ENCODE measurements at regions not wholly inside any gene's neighbourhood (a gene's known extent, or its start where the extent isn't known, plus 50 kb on each side); places are given as distances from the start of the nearest gene placed in this dataset.
"Not testable (repeated sequence)": the region's sequence is repeated elsewhere in the genome, so short reads cannot be mapped to it uniquely, and the experiment has no call there.

GRCh38 chr4:118557298-118557851, 127.8 kb upstream of the METTL14 start:
- Mint-ChIP-seq H3K27me3 (peaks cover 11% of the 10 kb centered on the region), H3K36me3 (no peaks in the 10 kb centered on the region), H3K4me3 (no peak overlapping the region), H3K27ac (no peak overlapping the region), H3K4me1 (no peaks in the 10 kb centered on the region), H3K9me3 (no peaks in the 10 kb centered on the region)

DNA sequence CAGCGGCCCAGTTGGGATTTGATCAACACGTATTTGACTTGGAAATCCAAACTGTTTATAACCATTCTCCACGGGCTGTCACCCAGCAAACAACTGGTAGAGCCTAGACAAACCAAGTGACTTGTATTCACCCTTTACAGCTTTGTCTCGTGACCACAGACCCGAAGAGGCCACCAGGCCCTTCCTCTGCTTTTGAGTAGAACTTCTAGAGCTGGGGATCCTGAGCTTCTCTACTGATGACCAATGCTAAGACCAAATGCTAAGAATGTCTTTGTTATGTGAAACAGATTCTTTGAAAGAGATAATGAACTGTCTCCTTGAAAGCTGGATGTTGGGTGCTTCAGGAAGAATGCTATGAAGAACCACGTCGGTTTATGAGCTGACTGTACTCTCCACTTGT, 127.0 kb upstream of the METTL14 start:
- H3K4me1 Mint-ChIP-seq, H3K9me3 Mint-ChIP-seq, H3K36me3 Mint-ChIP-seq, H3K27me3 Mint-ChIP-seq, H3K4me3 Mint-ChIP-seq, H3K27ac Mint-ChIP-seq: not testable (repeated sequence)

- not testable (repeated sequence) for H3K4me1 Mint-ChIP-seq, H3K36me3 Mint-ChIP-seq, H3K27ac Mint-ChIP-seq, H3K9me3 Mint-ChIP-seq, H3K4me3 Mint-ChIP-seq
- H3K27me3 Mint-ChIP-seq, result peaks cover 13% of the 10 kb centered on the region
Measured at GRCh38 chr4:118561559-118561958, 123.6 kb upstream of the METTL14 start.

DNA sequence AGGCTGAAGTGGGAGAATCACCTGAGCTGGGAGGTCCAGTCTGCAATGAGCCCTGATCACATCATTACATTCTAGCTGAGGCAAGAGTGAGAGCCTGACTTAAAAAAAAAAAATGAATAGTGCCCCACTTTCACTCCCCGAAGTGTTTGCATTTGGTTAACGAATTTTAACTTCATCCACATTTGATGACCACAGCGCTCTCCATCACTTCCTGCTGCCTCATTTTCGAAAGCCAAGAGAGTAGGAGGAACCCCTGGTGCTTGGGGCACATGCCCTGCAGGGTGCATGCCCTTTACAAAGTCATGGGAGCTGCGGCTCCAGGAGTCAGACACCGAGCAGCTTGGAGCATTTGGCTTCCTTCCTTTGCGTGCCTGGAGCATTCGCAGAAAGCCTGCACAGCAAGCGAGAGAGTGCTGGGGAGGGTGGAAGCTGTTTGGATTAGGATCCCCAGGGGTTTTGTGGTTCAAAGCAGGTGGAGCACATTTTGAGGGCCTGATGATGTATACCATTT, 119.1 kb upstream of the METTL14 start:
- peak overlapping the region in 1 of 4 donors; percentile 52 for H3K4me3 Mint-ChIP-seq
- peaks cover 11% of the 10 kb centered on the region for H3K27me3 Mint-ChIP-seq
- H3K4me1 Mint-ChIP-seq, H3K27ac Mint-ChIP-seq, H3K9me3 Mint-ChIP-seq, H3K36me3 Mint-ChIP-seq: not testable (repeated sequence)

GRCh38 chr4:118572991-118573390, 112.2 kb upstream of the METTL14 start:
- not testable (repeated sequence) for H3K4me3 Mint-ChIP-seq, H3K4me1 Mint-ChIP-seq, H3K27me3 Mint-ChIP-seq, H3K36me3 Mint-ChIP-seq, H3K27ac Mint-ChIP-seq, H3K9me3 Mint-ChIP-seq

- H3K27ac Mint-ChIP-seq, H3K9me3 Mint-ChIP-seq, H3K27me3 Mint-ChIP-seq, H3K4me1 Mint-ChIP-seq, H3K36me3 Mint-ChIP-seq, H3K4me3 Mint-ChIP-seq: not testable (repeated sequence)
Measured at GRCh38 chr4:118574251-118574913, 110.8 kb upstream of the METTL14 start.

DNA sequence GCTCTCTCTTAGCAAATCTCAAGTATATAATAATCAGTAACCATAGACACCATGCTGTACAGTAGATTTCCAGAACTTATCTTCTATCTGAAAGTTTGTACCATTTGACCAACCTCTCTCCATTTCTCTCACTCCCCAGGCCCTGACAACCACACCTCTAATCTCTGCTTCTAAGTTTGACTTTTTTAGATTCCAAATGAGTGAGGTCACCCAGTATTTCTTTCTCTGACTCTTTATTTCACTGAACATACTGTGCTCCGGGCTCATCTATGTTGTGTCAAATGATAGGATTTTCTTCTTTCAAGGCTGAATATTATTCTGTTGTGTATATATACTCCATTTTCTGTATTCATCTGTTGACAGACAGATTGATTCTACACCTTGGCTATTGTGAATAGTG, 110.1 kb upstream of the METTL14 start:
- H3K27ac Mint-ChIP-seq, H3K9me3 Mint-ChIP-seq, H3K4me1 Mint-ChIP-seq, H3K4me3 Mint-ChIP-seq, H3K27me3 Mint-ChIP-seq, H3K36me3 Mint-ChIP-seq: not testable (repeated sequence)

GRCh38 chr4:118575726-118576125, 109.5 kb upstream of the METTL14 start:
- not testable (repeated sequence) for H3K9me3 Mint-ChIP-seq, H3K27ac Mint-ChIP-seq, H3K27me3 Mint-ChIP-seq, H3K4me1 Mint-ChIP-seq, H3K4me3 Mint-ChIP-seq, H3K36me3 Mint-ChIP-seq

DNA sequence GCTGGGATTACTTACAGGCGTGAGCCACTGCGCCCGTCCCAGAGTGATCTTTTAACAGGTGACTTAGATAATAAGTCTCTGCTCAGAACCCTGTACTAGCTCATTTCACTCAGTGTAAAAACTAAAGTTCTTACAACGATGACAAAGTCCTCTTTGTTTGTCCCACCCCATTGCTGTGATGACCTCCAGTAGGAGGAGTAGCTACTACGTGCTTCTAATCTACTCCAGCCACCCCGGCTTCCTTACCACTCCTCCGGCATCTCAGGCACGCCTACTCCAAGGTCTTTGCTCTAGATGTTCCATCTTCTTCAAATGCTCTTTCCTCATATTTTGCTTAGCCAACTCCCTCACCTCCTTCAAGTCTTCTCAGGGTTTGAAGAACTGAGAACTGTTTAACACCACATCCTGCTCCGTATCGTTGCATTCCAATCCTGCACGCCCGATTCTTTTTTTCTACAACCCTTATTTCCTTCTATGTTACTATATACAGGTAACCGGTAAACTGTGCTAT, 108.4 kb upstream of the METTL14 start:
- H3K27ac Mint-ChIP-seq, result peak overlapping the region in 1 of 3 donors; percentile 85
- not testable (repeated sequence) for H3K9me3 Mint-ChIP-seq, H3K4me3 Mint-ChIP-seq

DNA sequence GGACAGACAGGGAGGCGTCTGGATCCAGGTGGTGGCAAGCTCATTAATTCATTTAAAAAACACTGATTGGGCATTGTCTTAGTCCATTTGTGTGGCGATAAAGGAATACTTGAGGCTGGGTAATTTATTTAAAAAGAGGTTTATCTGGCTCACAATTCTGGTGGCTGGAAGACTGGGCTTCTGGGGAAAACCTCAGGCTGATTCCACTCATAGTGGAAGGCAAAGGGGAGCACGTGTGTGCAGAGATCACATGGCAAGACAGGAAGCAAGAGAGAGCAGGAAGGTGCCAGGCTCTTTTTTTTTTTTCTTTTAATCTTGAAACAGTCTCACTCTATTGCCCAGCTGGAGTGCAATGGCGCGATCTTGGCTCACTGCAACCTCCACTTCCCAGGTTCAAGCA, 100.2 kb upstream of the METTL14 start:
- H3K27ac Mint-ChIP-seq, result peak overlapping the region in 1 of 3 donors; percentile 33
- H3K4me1 Mint-ChIP-seq, result peaks cover 0 to 2% (median 2%) of the 10 kb centered on the region in 3 donors
- no peaks in the 10 kb centered on the region for H3K9me3 Mint-ChIP-seq
- H3K4me3 Mint-ChIP-seq, result no peak overlapping the region
- peaks cover 14% of the 10 kb centered on the region for H3K27me3 Mint-ChIP-seq
- no peaks in the 10 kb centered on the region for H3K36me3 Mint-ChIP-seq

More for the DNA sequence above, 108.4 kb upstream of the METTL14 start:
- H3K36me3 Mint-ChIP-seq, H3K4me1 Mint-ChIP-seq, H3K27me3 Mint-ChIP-seq: not testable (repeated sequence)

- Mint-ChIP-seq H3K4me3 (no peak overlapping the region), H3K36me3 (no peaks in the 10 kb centered on the region), H3K27me3 (peaks cover 14% of the 10 kb centered on the region), H3K27ac (peak overlapping the region in 1 of 3 donors; percentile 22), H3K9me3 (no peaks in the 10 kb centered on the region), H3K4me1 (peaks cover 6 to 10% (median 10%) of the 10 kb centered on the region in 3 donors)
Measured at GRCh38 chr4:118586357-118586790, 98.8 kb upstream of the METTL14 start.

DNA sequence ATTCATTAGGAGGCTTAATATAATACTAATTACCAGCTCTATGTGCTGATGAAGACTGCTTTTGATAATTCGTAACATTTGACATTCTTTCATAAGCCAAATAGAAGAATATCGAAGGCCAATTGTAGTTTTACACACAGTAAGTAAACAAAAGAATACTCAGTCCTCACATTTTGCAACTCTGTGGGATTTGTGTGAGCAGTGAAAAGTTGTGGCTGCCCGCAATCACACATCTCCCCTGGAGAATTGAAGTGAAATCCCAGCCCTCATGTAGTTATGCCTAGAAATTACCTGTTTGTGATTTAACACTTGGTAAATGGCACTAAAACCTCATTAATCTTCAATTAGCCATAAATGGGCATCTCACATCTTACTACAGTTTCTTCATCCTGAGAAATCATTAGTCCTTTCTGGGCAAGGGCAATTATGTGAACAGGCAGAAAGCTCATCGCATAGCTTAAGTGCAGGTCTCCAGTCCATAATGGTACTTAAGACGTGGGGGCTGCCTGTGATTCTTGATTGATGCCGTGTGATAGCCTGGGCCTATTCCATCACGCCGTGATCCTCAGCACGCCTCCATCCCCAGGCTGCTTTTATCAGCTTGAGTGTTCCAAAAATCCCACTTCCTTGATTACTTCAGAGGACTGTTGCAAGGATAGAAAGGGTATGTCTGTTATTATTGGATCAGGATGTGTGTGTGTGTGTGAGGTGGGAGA, 97.9 kb upstream of the METTL14 start:
- peak overlapping the region in 2 of 3 donors; percentile 31 to 54 for H3K27ac Mint-ChIP-seq

GRCh38 chr4:118587946-118588345, 97.2 kb upstream of the METTL14 start:
- H3K9me3 Mint-ChIP-seq, result no peaks in the 10 kb centered on the region
- H3K27me3 Mint-ChIP-seq, result peaks cover 8% of the 10 kb centered on the region
- H3K4me1 Mint-ChIP-seq, result peaks cover 10 to 14% (median 10%) of the 10 kb centered on the region in 3 donors
- H3K4me3 Mint-ChIP-seq, result no peak overlapping the region
- H3K27ac Mint-ChIP-seq, result peak overlapping the region in 1 of 3 donors; percentile 54
- no peaks in the 10 kb centered on the region for H3K36me3 Mint-ChIP-seq

More for the DNA sequence above, 97.9 kb upstream of the METTL14 start:
- no peaks in the 10 kb centered on the region for H3K36me3 Mint-ChIP-seq
- H3K4me1 Mint-ChIP-seq, result peaks cover 10 to 14% (median 10%) of the 10 kb centered on the region in 3 donors
- no peaks in the 10 kb centered on the region for H3K9me3 Mint-ChIP-seq
- H3K4me3 Mint-ChIP-seq, result no peak overlapping the region
- H3K27me3 Mint-ChIP-seq, result peaks cover 13% of the 10 kb centered on the region

GRCh38 chr4:118589471-118590055, 95.6 kb upstream of the METTL14 start:
- peak overlapping the region in 1 of 3 donors; percentile 54 for H3K27ac Mint-ChIP-seq

More at GRCh38 chr4:118589471-118590055, 95.6 kb upstream of the METTL14 start:
- Mint-ChIP-seq H3K4me1 (peaks cover 10 to 14% (median 10%) of the 10 kb centered on the region in 3 donors), H3K9me3 (no peaks in the 10 kb centered on the region), H3K36me3 (no peaks in the 10 kb centered on the region), H3K4me3 (peak overlapping the region in 1 of 4 donors; percentile 45), H3K27me3 (peaks cover 6% of the 10 kb centered on the region)

Measured in IgD-negative memory B cell (primary cell).